IMR-90 (cell line): ENCODE measurements at regions not wholly inside any gene's neighbourhood (a gene's known extent, or its start where the extent isn't known, plus 50 kb on each side); places are given as distances from the start of the nearest gene placed in this dataset.

Experiments used
- ATAC-seq: fragments of 200-7000 bp; cut with Tn5 transposase; 2 replicates; pipeline ENCODE4 v1.9.1; 2020; ENCODE audit warnings: low read depth, mild to moderate bottlenecking, moderate library complexity
- BruUV-seq: library from RNA; stranded (reverse); fragments of 400-500 nt; replicated peaks from 2 replicates; lab custom pipeline; 2021; lab: Mats Ljungman, UMichigan
- CTCF ChIA-PET: fragments of 300-600 bp; formaldehyde crosslinking; extraction: SDS; loops from one replicate; lab custom pipeline; 2021; ENCODE audit warnings: antibody characterized with exemption; lab: Yijun Ruan, JAX
- POLR2A ChIA-PET: fragments of 300-600 bp; sonication (Branson Sonifier 250); formaldehyde crosslinking; loops from one replicate; lab custom pipeline; 2022; ENCODE audit warnings: antibody characterized with exemption; ENCODE audit not compliant: unreplicated experiment; lab: Charles Lee
- DNase-seq: peaks from one replicate; pipeline ENCODE4 v3.0.0; 2013
- H2AFZ ChIP-seq: replicated peaks from 2 replicates; pipeline ENCODE3; 2013; ENCODE audit warnings: low read length, mild to moderate bottlenecking; ENCODE audit not compliant: poor library complexity
- H2AK5ac ChIP-seq: 2 replicates; pipeline ENCODE4 v1.6.1; 2013; ENCODE audit warnings: low read depth, low read length, inconsistent platforms
- H2AK9ac ChIP-seq: replicated peaks from 2 replicates; pipeline ENCODE3; 2013; ENCODE audit warnings: mild to moderate bottlenecking, low read depth, low read length, moderate library complexity; ENCODE audit not compliant: poor library complexity
- H2BK120ac ChIP-seq: 2 replicates; pipeline ENCODE4 v1.6.1; 2013; ENCODE audit warnings: low read depth, low read length, inconsistent platforms
- H2BK15ac ChIP-seq: 3 replicates; pipeline ENCODE4 v1.6.1; 2013; ENCODE audit warnings: low read depth, low read length, inconsistent platforms
- H2BK20ac ChIP-seq: 2 replicates; pipeline ENCODE4 v1.6.1; 2013; ENCODE audit warnings: low read depth, mild to moderate bottlenecking, inconsistent platforms, low read length, moderate library complexity
- H2BK5ac ChIP-seq: 2 replicates; pipeline ENCODE4 v1.6.1; 2013; ENCODE audit warnings: mild to moderate bottlenecking, low read depth, low read length, inconsistent platforms; ENCODE audit not compliant: poor library complexity, severe bottlenecking
- H3K14ac ChIP-seq: replicated peaks from 2 replicates; pipeline ENCODE4 v1.6.1; 2013; ENCODE audit warnings: low read depth, low read length, inconsistent platforms
- H3K18ac ChIP-seq: 2 replicates; pipeline ENCODE4 v1.6.1; 2013; ENCODE audit warnings: low read depth, low read length, control low read depth
- H3K23ac ChIP-seq: 2 replicates; pipeline ENCODE4 v1.6.1; 2013; ENCODE audit warnings: low read depth, low read length, inconsistent platforms
- H3K27ac ChIP-seq: 2 replicates; pipeline ENCODE4 v1.5.1; 2013; ENCODE audit warnings: mild to moderate bottlenecking, control low read depth, low read length; ENCODE audit not compliant: insufficient read depth
- H3K27me3 ChIP-seq: 2 replicates; pipeline ENCODE4 v1.6.1; 2013; ENCODE audit warnings: low read length; ENCODE audit not compliant: control insufficient read depth, insufficient read depth
- H3K36me3 ChIP-seq: 2 replicates; pipeline ENCODE4 v1.6.1; 2013; ENCODE audit warnings: low read length, mixed read lengths; ENCODE audit not compliant: control insufficient read depth, insufficient read depth
- H3K4ac ChIP-seq: 2 replicates; pipeline ENCODE4 v1.6.1; 2013; ENCODE audit warnings: low read depth, low read length, inconsistent platforms
- H3K4me1 ChIP-seq: 2 replicates; pipeline ENCODE4 v1.6.1; 2013; ENCODE audit warnings: low read length, mixed read lengths; ENCODE audit not compliant: control insufficient read depth, insufficient read depth
- H3K4me2 ChIP-seq: 2 replicates; pipeline ENCODE4 v1.6.1; 2013; ENCODE audit warnings: low read depth, mild to moderate bottlenecking, control low read depth, low read length, moderate library complexity
- H3K4me3 ChIP-seq: 2 replicates; pipeline ENCODE4 v1.5.1; 2013; ENCODE audit warnings: low read depth, mild to moderate bottlenecking, control low read depth, low read length, moderate library complexity; ENCODE audit not compliant: insufficient read depth
- H3K56ac ChIP-seq: 2 replicates; pipeline ENCODE4 v1.6.1; 2013; ENCODE audit warnings: low read length, inconsistent platforms; ENCODE audit not compliant: insufficient read depth; ENCODE audit errors: extremely low read depth
- H3K79me1 ChIP-seq, 2 experiments: 2 replicates each; pipeline ENCODE4 v1.6.1; 2013; ENCODE audit warnings: low read length in 2 of 2, inconsistent platforms in 1 of 2, low read depth in 1 of 2
- H3K9ac ChIP-seq: 2 replicates; pipeline ENCODE4 v1.6.1; 2013; ENCODE audit warnings: low read depth, low read length, control low read depth
- H3K9me1 ChIP-seq: 2 replicates; pipeline ENCODE4 v1.6.1; 2013; ENCODE audit warnings: low read length, inconsistent platforms; ENCODE audit not compliant: insufficient read depth
- H3K9me3 ChIP-seq: 2 replicates; pipeline ENCODE4 v1.6.1; 2013; ENCODE audit warnings: low read length; ENCODE audit not compliant: control insufficient read depth, insufficient read depth
- H4K20me1 ChIP-seq: 2 replicates; pipeline ENCODE4 v1.6.1; 2013; ENCODE audit warnings: low read length, inconsistent platforms; ENCODE audit not compliant: insufficient read depth
- H4K5ac ChIP-seq: 2 replicates; pipeline ENCODE4 v1.6.1; 2013; ENCODE audit warnings: mild to moderate bottlenecking, low read depth, low read length, control low read depth
- H4K8ac ChIP-seq, 2 experiments: 2 replicates each; pipeline ENCODE4 v1.6.1; 2013; ENCODE audit warnings: low read depth in 2 of 2, low read length in 2 of 2, control low read depth in 1 of 2, inconsistent platforms in 1 of 2
- H4K91ac ChIP-seq: 2 replicates; pipeline ENCODE4 v1.6.1; 2013; ENCODE audit warnings: low read depth, low read length, inconsistent platforms; ENCODE audit not compliant: insufficient read depth
- BHLHE40 ChIP-seq: fragments of 150-350 bp; IDR thresholded peaks from 2 replicates; pipeline ENCODE4 v1.6.1; 2016; ENCODE audit warnings: mild to moderate bottlenecking, low read depth, low read length
- CEBPB ChIP-seq: IDR thresholded peaks from 2 replicates; pipeline ENCODE4 v1.6.1; 2012; ENCODE audit warnings: low read depth, low read length, improper control_type of control experiment
- CHD1 ChIP-seq: IDR thresholded peaks from 2 replicates; pipeline ENCODE4 v1.6.1; 2012; ENCODE audit warnings: low read depth, low read length, improper control_type of control experiment
- FOS ChIP-seq: fragments of 150-350 bp; IDR thresholded peaks from 2 replicates; pipeline ENCODE4 v1.6.1; 2016; ENCODE audit warnings: low read depth, low read length
- MAFK ChIP-seq: IDR thresholded peaks from 2 replicates; pipeline ENCODE4 v1.6.1; 2012; ENCODE audit warnings: low read depth, low read length, improper control_type of control experiment
- MAZ ChIP-seq: IDR thresholded peaks from 2 replicates; pipeline ENCODE4 v1.6.1; 2012; ENCODE audit warnings: low read depth, mild to moderate bottlenecking, low read length, improper control_type of control experiment, moderate library complexity, borderline replicate concordance
- MXI1 ChIP-seq: IDR thresholded peaks from 2 replicates; pipeline ENCODE4 v1.6.1; 2012; ENCODE audit warnings: low read depth, mild to moderate bottlenecking, low read length, moderate library complexity, borderline replicate concordance
- NFE2L2 ChIP-seq: fragments of 150-350 bp; IDR thresholded peaks from 2 replicates; pipeline ENCODE4 v1.6.1; 2016; ENCODE audit warnings: low read depth, mild to moderate bottlenecking, low read length
- POLR2A ChIP-seq: IDR thresholded peaks from 2 replicates; pipeline ENCODE4 v1.6.1; 2012; ENCODE audit warnings: mild to moderate bottlenecking, low read depth, low read length
- RAD21 ChIP-seq: IDR thresholded peaks from 2 replicates; pipeline ENCODE4 v1.6.1; 2012; ENCODE audit warnings: low read length, improper control_type of control experiment
- RCOR1 ChIP-seq: IDR thresholded peaks from 2 replicates; pipeline ENCODE4 v1.6.1; 2012; ENCODE audit warnings: mild to moderate bottlenecking, low read length, improper control_type of control experiment; ENCODE audit not compliant: insufficient replicate concordance
- RFX5 ChIP-seq: IDR thresholded peaks from 2 replicates; pipeline ENCODE4 v1.8.0; 2012; ENCODE audit warnings: low read depth, mild to moderate bottlenecking, low read length, moderate library complexity
- SMC3 ChIP-seq: fragments of 150-350 bp; IDR thresholded peaks from 2 replicates; pipeline ENCODE4 v1.6.1; 2016; ENCODE audit warnings: low read depth, mild to moderate bottlenecking, antibody characterized with exemption, low read length, moderate library complexity
- WGBS, 2 experiments: methylation state at CpG; one replicate each; pipeline versions ENCODE4 v1.1.5 to v1.1.7; 2013; ENCODE audit warnings: missing lambda C conversion rate in 2 of 2; ENCODE audit not compliant: insufficient read length in 1 of 2; ENCODE audit errors: extremely low coverage in 2 of 2; 5-methylcytosine and 5-hydroxymethylcytosine counted together
- dilution Hi-C: fragments of 300-500 bp; cut with HindIII; formaldehyde crosslinking; loops from one replicate; pipeline ENCODE4 v1.14.3; 2018; ENCODE audit warnings: low sequenced_read_pairs; ENCODE audit not compliant: unreplicated experiment
- in situ Hi-C: fragments of 300-500 bp; cut with MboI; formaldehyde crosslinking; loops from 3 replicates; pipeline ENCODE4 v1.14.3; 2019; ENCODE audit warnings: low sequenced_read_pairs, inconsistent platforms, mixed read lengths
- intact Hi-C: fragments of 100-400 bp; cut with micrococcal nuclease; formaldehyde crosslinking; loops from 2 replicates; pipeline ENCODE4 v1.10.0; 2022
- TF ChIP-seq, protein P1 (sequence below): fragments of 150-350 bp; IDR thresholded peaks from 2 replicates; pipeline ENCODE4 v1.6.1; 2017; ENCODE audit warnings: mild to moderate bottlenecking, antibody characterized with exemption, low read length, low read depth
- TF ChIP-seq, protein P2 (sequence below): conservative IDR thresholded peaks from 2 replicates; pipeline ENCODE4 v1.5.1; 2012; ENCODE audit warnings: mild to moderate bottlenecking, low read depth, low read length, improper control_type of control experiment
- TF ChIP-seq, protein P3 (sequence below): fragments of 150-350 bp; IDR thresholded peaks from 2 replicates; pipeline ENCODE4 v1.6.1; 2016; ENCODE audit warnings: low read depth, mild to moderate bottlenecking, low read length, moderate library complexity, borderline replicate concordance

DNA sequence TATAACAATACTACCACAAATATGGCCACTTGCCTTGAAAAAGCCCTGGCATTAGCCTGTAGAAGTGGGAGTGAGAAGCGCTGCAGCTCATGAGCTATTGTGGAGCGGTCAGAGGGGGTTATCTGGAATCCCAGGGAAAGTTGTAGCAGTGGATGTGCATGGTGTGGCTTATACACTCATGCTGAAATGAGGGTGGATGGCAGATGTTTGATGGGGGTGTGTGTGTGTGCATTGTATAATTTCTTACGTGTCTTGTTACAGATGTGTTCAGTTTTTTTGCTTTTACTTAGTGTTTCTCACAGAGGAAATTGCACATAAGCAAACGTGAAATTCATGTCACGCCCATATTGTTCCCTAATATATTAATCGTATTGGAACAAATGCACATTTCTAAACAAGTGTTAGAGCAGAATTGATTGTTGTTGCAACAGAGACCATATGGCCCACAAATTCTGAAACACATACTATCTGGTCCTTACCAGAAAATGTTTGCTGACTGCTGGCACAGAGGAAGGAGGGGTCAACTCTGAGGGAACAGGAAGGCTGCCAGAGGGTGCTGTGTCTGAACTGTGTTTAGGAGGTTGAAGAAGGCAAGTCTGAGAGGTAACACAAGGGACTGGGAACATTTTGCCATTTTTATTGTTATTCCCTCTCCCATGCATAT is 200.0 kb upstream of the CFAP20DC start:
- dilution Hi-C loops (no loop called here), in situ Hi-C loops (no loop called here), intact Hi-C loops (loop anchor here (10.0 kb wide), 1 partner anchor 175 kb away; no protein-coding TSS in a partner anchor)
- Histone ChIP-seq H3K18ac (no peak overlapping the region; the same call in 1 of the 2 replicates), H3K27ac (no peak overlapping the region), H3K14ac (no peak overlapping the region; the same call in 1 of the 2 replicates), H2BK5ac (no peak overlapping the region), H3K9ac (no peak overlapping the region), H3K56ac (no peak overlapping the region), H3K9me1 (peaks cover 7% of the 10 kb centered on the region), H3K27me3 (no peaks in the 10 kb centered on the region; the same call in 1 of the 2 replicates), H2AK9ac (no peak overlapping the region), H3K36me3 (no peaks in the 10 kb centered on the region), H2AFZ (no peak overlapping the region), H3K4ac (peak overlapping the region; percentile 39; the same call in 1 of the 2 replicates), H2BK20ac (no peak overlapping the region), H3K79me1 (no peaks in the 10 kb centered on the region), H2BK15ac (peak overlapping the region; percentile 25; the same call in 1 of the 3 replicates), H4K20me1 (no peaks in the 10 kb centered on the region), H3K23ac (no peak overlapping the region), H3K4me2 (no peak overlapping the region), H4K91ac (no peak overlapping the region), H4K5ac (no peak overlapping the region), H3K9me3 (no peaks in the 10 kb centered on the region), H2BK120ac (no peak overlapping the region), H4K8ac (no peak overlapping the region; a peak in 1 of 4 replicates), H2AK5ac (no peak overlapping the region), H3K4me3 (no peak overlapping the region), H3K4me1 (peaks cover 12% of the 10 kb centered on the region)
- 100% methylated on average over 1 of the region's 6 CpGs; no CpG with 5 or more reads in 1 of the 2 experiments for WGBS, 2 experiments
- no peak for ATAC-seq
- POLR2A ChIA-PET = no interaction called here
- no peak for DNase-seq
- BruUV-seq = no TSS peak
- CTCF ChIA-PET = no interaction called here
- no peak for TF ChIP-seq CHD1
- TF ChIP-seq, protein P1, sequence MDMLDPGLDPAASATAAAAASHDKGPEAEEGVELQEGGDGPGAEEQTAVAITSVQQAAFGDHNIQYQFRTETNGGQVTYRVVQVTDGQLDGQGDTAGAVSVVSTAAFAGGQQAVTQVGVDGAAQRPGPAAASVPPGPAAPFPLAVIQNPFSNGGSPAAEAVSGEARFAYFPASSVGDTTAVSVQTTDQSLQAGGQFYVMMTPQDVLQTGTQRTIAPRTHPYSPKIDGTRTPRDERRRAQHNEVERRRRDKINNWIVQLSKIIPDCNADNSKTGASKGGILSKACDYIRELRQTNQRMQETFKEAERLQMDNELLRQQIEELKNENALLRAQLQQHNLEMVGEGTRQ = no peak
- no peak for TF ChIP-seq NFE2L2
- no peak for TF ChIP-seq BHLHE40
- no peak for TF ChIP-seq MAFK
- no peak for TF ChIP-seq RCOR1
- no peak for TF ChIP-seq POLR2A
- no peak for TF ChIP-seq MAZ
- TF ChIP-seq FOS = no peak
- no peak for TF ChIP-seq CEBPB
- TF ChIP-seq, protein P2, sequence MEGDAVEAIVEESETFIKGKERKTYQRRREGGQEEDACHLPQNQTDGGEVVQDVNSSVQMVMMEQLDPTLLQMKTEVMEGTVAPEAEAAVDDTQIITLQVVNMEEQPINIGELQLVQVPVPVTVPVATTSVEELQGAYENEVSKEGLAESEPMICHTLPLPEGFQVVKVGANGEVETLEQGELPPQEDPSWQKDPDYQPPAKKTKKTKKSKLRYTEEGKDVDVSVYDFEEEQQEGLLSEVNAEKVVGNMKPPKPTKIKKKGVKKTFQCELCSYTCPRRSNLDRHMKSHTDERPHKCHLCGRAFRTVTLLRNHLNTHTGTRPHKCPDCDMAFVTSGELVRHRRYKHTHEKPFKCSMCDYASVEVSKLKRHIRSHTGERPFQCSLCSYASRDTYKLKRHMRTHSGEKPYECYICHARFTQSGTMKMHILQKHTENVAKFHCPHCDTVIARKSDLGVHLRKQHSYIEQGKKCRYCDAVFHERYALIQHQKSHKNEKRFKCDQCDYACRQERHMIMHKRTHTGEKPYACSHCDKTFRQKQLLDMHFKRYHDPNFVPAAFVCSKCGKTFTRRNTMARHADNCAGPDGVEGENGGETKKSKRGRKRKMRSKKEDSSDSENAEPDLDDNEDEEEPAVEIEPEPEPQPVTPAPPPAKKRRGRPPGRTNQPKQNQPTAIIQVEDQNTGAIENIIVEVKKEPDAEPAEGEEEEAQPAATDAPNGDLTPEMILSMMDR = no peak
- TF ChIP-seq, protein P3, sequence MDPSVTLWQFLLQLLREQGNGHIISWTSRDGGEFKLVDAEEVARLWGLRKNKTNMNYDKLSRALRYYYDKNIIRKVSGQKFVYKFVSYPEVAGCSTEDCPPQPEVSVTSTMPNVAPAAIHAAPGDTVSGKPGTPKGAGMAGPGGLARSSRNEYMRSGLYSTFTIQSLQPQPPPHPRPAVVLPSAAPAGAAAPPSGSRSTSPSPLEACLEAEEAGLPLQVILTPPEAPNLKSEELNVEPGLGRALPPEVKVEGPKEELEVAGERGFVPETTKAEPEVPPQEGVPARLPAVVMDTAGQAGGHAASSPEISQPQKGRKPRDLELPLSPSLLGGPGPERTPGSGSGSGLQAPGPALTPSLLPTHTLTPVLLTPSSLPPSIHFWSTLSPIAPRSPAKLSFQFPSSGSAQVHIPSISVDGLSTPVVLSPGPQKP = no peak
- TF ChIP-seq RAD21 = no peak
- TF ChIP-seq RFX5 = no peak
- TF ChIP-seq SMC3 = no peak
- no peak for TF ChIP-seq MXI1
